Urothelium cell line (cell line): ENCODE measurements at regions not wholly inside any gene's neighbourhood (a gene's known extent, or its start where the extent isn't known, plus 50 kb on each side); places are given as distances from the start of the nearest gene placed in this dataset.

Experiments
- DNase-seq: peaks from one replicate; pipeline ENCODE4 v3.0.0; 2011; ENCODE audit warnings: low spot score, mixed read lengths
- FAIRE-seq: peaks from 2 replicates; lab custom pipeline; 2011; peaks lifted over from hg19 to GRCh38; lab: Jason Lieb, UNC

- FAIRE-seq, result no peak
Observed at GRCh38 chr1:182295697-182296096, 95.9 kb downstream of the GLUL start.

GRCh38 chr1:182293119-182293589 is 98.4 kb downstream of the GLUL start:
- FAIRE-seq (no peak), DNase-seq (no peak)

More at GRCh38 chr1:182295697-182296096, 95.9 kb downstream of the GLUL start:
- no peak for DNase-seq

- no peak for FAIRE-seq
Observed at GRCh38 chr1:182292193-182292741, 99.3 kb downstream of the GLUL start.

GRCh38 chr1:182291584-182292192 is 99.9 kb downstream of the GLUL start:
- no peak for DNase-seq
- FAIRE-seq, result no peak

More at GRCh38 chr1:182292193-182292741, 99.3 kb downstream of the GLUL start:
- no peak for DNase-seq

GRCh38 chr1:182288749-182289604 is 102.6 kb downstream of the GLUL start:
- FAIRE-seq (no peak), DNase-seq (no peak)

- no peak for FAIRE-seq
- no peak for DNase-seq
Observed at GRCh38 chr1:182286761-182287160, 104.8 kb downstream of the GLUL start.

GRCh38 chr1:182283746-182284544 is 107.6 kb downstream of the GLUL start:
- DNase-seq (no peak), FAIRE-seq (no peak)

- DNase-seq, result no peak
- no peak for FAIRE-seq
Observed at GRCh38 chr1:182281541-182281940, 110.0 kb downstream of the GLUL start.

GRCh38 chr1:182280504-182280900 is 111.1 kb downstream of the GLUL start:
- DNase-seq, result no peak
- no peak for FAIRE-seq

GRCh38 chr1:182279724-182280503 is 111.7 kb downstream of the GLUL start:
- FAIRE-seq (no peak), DNase-seq (no peak)

- DNase-seq, result no peak
- no peak for FAIRE-seq
Observed at GRCh38 chr1:182279302-182279701, 112.3 kb downstream of the GLUL start.

- DNase-seq (no peak), FAIRE-seq (no peak)
Observed at GRCh38 chr1:182278144-182279054, 113.2 kb downstream of the GLUL start.

- no peak for FAIRE-seq
- DNase-seq, result no peak
Observed at GRCh38 chr1:182275271-182275670, 116.3 kb downstream of the GLUL start.

- no peak for FAIRE-seq
Observed at GRCh38 chr1:182274618-182275017, 117.0 kb downstream of the GLUL start.

GRCh38 chr1:182270731-182271130 is 120.9 kb downstream of the GLUL start:
- FAIRE-seq, result no peak
- DNase-seq, result no peak

More at GRCh38 chr1:182274618-182275017, 117.0 kb downstream of the GLUL start:
- DNase-seq, result no peak

- DNase-seq (no peak), FAIRE-seq (no peak)
Observed at GRCh38 chr1:182269097-182269496, 122.5 kb downstream of the GLUL start.

- no peak for DNase-seq
- FAIRE-seq, result no peak
Observed at GRCh38 chr1:182268669-182269068, 122.9 kb downstream of the GLUL start.

GRCh38 chr1:182264185-182264584 is 127.4 kb downstream of the GLUL start:
- DNase-seq (no peak), FAIRE-seq (no peak)

GRCh38 chr1:182263706-182264105 is 127.9 kb downstream of the GLUL start:
- no peak for FAIRE-seq
- no peak for DNase-seq
